ENCODE measurements at regions not wholly inside any gene's neighbourhood (a gene's known extent, or its start where the extent isn't known, plus 50 kb on each side); places are given as distances from the start of the nearest gene placed in this dataset.

DNA sequence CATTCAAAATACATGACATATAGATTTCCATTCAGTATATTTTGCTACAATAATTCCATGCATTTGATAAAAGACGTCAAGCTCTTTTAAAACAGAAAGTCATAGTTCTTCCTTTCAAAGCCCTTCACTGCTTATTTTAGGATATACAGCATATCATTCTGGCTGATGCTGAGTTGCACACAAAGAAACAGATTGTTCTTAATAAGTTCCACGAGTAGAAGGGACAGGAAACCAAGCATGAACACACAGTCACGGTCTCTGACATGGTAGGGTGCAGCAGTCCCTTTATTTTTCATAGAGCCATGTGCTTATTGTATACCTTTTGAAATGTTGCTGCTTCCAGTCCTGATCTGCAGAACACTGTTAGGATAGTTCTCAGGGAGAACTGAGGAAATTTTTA lies 85.4 kb downstream of the MAGEB10 start (continued):
- TF ChIP-seq, protein P1, sequence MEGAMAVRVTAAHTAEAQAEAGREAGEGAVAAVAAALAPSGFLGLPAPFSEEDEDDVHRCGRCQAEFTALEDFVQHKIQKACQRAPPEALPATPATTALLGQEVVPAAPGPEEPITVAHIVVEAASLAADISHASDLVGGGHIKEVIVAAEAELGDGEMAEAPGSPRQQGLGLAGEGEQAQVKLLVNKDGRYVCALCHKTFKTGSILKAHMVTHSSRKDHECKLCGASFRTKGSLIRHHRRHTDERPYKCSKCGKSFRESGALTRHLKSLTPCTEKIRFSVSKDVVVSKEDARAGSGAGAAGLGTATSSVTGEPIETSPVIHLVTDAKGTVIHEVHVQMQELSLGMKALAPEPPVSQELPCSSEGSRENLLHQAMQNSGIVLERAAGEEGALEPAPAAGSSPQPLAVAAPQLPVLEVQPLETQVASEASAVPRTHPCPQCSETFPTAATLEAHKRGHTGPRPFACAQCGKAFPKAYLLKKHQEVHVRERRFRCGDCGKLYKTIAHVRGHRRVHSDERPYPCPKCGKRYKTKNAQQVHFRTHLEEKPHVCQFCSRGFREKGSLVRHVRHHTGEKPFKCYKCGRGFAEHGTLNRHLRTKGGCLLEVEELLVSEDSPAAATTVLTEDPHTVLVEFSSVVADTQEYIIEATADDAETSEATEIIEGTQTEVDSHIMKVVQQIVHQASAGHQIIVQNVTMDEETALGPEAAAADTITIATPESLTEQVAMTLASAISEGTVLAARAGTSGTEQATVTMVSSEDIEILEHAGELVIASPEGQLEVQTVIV (IDR thresholded peaks at IDR 0.05; ENCODE audit: borderline replicate concordance, partially characterized antibody) = no peak

DNA sequence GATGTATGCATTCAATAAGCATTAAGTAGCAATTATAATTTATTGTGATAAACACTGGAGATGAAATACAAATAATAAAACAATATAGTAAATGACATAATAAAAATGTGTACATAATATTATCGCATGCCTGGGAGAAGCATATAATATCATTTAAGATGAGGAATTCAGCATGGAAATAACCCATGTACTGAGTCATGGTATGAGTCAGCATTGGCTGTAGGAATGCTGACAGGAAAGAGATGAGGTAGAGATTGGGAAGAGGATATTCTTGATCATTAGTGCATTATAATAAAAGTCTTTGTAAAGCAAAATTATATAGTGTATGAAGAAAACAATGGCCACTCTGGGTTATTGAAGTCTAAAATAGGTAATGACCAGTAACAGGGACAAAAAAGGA lies 82.8 kb downstream of the MAGEB10 start:
- no peak overlapping the region for H3K27ac ChIP-seq (ENCODE audit: control insufficient read depth, insufficient read depth)
- POLR2A ChIA-PET = interaction anchor here (1.0 kb wide), 1 partner anchor 51 kb away, joined by 3 read pairs; no protein-coding TSS in a partner anchor
- ATAC-seq (no peak), DNase-seq (ENCODE audit: low read depth, low spot score) (no peak), FAIRE-seq (no peak)
- no peaks in the 10 kb centered on the region for H3K9me3 ChIP-seq (replicated peaks; ENCODE audit: control insufficient read depth, insufficient read depth, low read length)
- H3K36me3 ChIP-seq (ENCODE audit: control insufficient read depth in 2 of 2, insufficient read depth in 2 of 2, low read length in 1 of 2) = no peaks in the 10 kb centered on the region
- CTCF ChIA-PET = interaction anchor here (1.0 kb wide), 1 partner anchor 19 kb away, joined by 3 read pairs; no protein-coding TSS in a partner anchor
- no peak overlapping the region for H3K4me2 ChIP-seq (ENCODE audit: control insufficient read depth, insufficient read depth)
- H3K79me2 ChIP-seq (ENCODE audit: control insufficient read depth, insufficient read depth, low read length) = no peaks in the 10 kb centered on the region
- no TSS peak for BruUV-seq (replicated peaks)
- WGBS (ENCODE audit: insufficient coverage, insufficient replicate concordance, low lambda C conversion rate, missing lambda C conversion rate) = 100% methylated on average over 1 of the region's 1 CpG
- in situ Hi-C loops (cut with MboI) (no loop called here), intact Hi-C loops (cut with micrococcal nuclease; ENCODE audit: unreplicated experiment) (no loop called here)
- H3K27me3 ChIP-seq (replicated peaks in 1 of 2; ENCODE audit: control insufficient read depth in 2 of 2, insufficient read depth in 2 of 2, low read length in 1 of 2) = no peaks in the 10 kb centered on the region
- no peak overlapping the region for H2AFZ ChIP-seq (ENCODE audit: control insufficient read depth, low read depth, low read length)
- SMC1A ChIA-PET (ENCODE audit: uncharacterized antibody, unreplicated experiment) = interaction anchor here (1.2 kb wide), 1 partner anchor 19 kb away, joined by 3 read pairs; no protein-coding TSS in a partner anchor
- no peak overlapping the region for H3K4me3 ChIP-seq
- H4K20me1 ChIP-seq (ENCODE audit: control insufficient read depth, insufficient read depth) = no peaks in the 10 kb centered on the region
- RAD21 ChIA-PET (ENCODE audit: unreplicated experiment) = no interaction called here
- no peak overlapping the region for H3K9ac ChIP-seq (ENCODE audit: control insufficient read depth, insufficient read depth, low read length)
- H3K4me1 ChIP-seq (ENCODE audit: control insufficient read depth, insufficient read depth, low read length) = no peaks in the 10 kb centered on the region
- TF ChIP-seq, protein P2, sequence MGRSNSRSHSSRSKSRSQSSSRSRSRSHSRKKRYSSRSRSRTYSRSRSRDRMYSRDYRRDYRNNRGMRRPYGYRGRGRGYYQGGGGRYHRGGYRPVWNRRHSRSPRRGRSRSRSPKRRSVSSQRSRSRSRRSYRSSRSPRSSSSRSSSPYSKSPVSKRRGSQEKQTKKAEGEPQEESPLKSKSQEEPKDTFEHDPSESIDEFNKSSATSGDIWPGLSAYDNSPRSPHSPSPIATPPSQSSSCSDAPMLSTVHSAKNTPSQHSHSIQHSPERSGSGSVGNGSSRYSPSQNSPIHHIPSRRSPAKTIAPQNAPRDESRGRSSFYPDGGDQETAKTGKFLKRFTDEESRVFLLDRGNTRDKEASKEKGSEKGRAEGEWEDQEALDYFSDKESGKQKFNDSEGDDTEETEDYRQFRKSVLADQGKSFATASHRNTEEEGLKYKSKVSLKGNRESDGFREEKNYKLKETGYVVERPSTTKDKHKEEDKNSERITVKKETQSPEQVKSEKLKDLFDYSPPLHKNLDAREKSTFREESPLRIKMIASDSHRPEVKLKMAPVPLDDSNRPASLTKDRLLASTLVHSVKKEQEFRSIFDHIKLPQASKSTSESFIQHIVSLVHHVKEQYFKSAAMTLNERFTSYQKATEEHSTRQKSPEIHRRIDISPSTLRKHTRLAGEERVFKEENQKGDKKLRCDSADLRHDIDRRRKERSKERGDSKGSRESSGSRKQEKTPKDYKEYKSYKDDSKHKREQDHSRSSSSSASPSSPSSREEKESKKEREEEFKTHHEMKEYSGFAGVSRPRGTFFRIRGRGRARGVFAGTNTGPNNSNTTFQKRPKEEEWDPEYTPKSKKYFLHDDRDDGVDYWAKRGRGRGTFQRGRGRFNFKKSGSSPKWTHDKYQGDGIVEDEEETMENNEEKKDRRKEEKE (IDR thresholded peaks at IDR 0.05) = no peak
- no peak for TF ChIP-seq MEF2A (IDR thresholded peaks at IDR 0.05; ENCODE audit: insufficient read depth, low read depth, low read length)
- no peak for TF ChIP-seq TBL1XR1 (IDR thresholded peaks at IDR 0.05; ENCODE audit: low read depth, low read length)
- no peak for TF ChIP-seq ZZZ3 (IDR thresholded peaks at IDR 0.05; ENCODE audit: control insufficient read depth, insufficient read length, low read depth)
- no peak for TF ChIP-seq SMARCA5 (IDR thresholded peaks at IDR 0.05)
- no peak for TF ChIP-seq DPF2 (IDR thresholded peaks at IDR 0.05)
- no peak for TF ChIP-seq EGR1 (IDR thresholded peaks at IDR 0.05; ENCODE audit: borderline replicate concordance in 1 of 2, low read depth in 2 of 2, low read length in 2 of 2)
- TF ChIP-seq, protein P3, sequence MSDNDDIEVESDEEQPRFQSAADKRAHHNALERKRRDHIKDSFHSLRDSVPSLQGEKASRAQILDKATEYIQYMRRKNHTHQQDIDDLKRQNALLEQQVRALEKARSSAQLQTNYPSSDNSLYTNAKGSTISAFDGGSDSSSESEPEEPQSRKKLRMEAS (IDR thresholded peaks at IDR 0.05; ENCODE audit: low read depth, low read length) = no peak
- no peak for TF ChIP-seq MTA3 (IDR thresholded peaks at IDR 0.05; ENCODE audit: borderline replicate concordance, low read length)
- TF ChIP-seq, protein P4, sequence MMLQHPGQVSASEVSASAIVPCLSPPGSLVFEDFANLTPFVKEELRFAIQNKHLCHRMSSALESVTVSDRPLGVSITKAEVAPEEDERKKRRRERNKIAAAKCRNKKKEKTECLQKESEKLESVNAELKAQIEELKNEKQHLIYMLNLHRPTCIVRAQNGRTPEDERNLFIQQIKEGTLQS (IDR thresholded peaks at IDR 0.05; ENCODE audit: borderline replicate concordance, extremely low read depth, low read depth, low read length) = no peak
- TF ChIP-seq HCFC1 (IDR thresholded peaks at IDR 0.05; ENCODE audit: low read length) = no peak
- TF ChIP-seq, protein P5, sequence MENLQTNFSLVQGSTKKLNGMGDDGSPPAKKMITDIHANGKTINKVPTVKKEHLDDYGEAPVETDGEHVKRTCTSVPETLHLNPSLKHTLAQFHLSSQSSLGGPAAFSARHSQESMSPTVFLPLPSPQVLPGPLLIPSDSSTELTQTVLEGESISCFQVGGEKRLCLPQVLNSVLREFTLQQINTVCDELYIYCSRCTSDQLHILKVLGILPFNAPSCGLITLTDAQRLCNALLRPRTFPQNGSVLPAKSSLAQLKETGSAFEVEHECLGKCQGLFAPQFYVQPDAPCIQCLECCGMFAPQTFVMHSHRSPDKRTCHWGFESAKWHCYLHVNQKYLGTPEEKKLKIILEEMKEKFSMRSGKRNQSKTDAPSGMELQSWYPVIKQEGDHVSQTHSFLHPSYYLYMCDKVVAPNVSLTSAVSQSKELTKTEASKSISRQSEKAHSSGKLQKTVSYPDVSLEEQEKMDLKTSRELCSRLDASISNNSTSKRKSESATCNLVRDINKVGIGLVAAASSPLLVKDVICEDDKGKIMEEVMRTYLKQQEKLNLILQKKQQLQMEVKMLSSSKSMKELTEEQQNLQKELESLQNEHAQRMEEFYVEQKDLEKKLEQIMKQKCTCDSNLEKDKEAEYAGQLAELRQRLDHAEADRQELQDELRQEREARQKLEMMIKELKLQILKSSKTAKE (IDR thresholded peaks at IDR 0.05; ENCODE audit: low read depth, poor library complexity, severe bottlenecking) = no peak

All from GM12878 (cell line).